GM20431 (cell line): ENCODE measurements at regions not wholly inside any gene's neighbourhood (a gene's known extent, or its start where the extent isn't known, plus 50 kb on each side); places are given as distances from the start of the nearest gene placed in this dataset.
"Not testable (repeated sequence)": the region's sequence is repeated elsewhere in the genome, so short reads cannot be mapped to it uniquely, and the experiment has no call there.

Experiments used
- in situ Hi-C: fragments of 300-500 bp; cut with MseI, MboI; formaldehyde crosslinking; loops from one replicate; pipeline ENCODE4 v1.15.0; 2020; ENCODE audit warnings: low sequenced_read_pairs; ENCODE audit not compliant: unreplicated experiment

GRCh38 chr6:55049866-55050265 is 124.4 kb upstream of the HCRTR2 start:
- in situ Hi-C loops = loop anchor here (25.0 kb wide), 1 partner anchor 1063 kb away; no protein-coding TSS in a partner anchor

GRCh38 chr6:55052846-55053245 is 121.5 kb upstream of the HCRTR2 start:
- in situ Hi-C loops = loop anchor here (25.0 kb wide), 1 partner anchor 1066 kb away; no protein-coding TSS in a partner anchor

GRCh38 chr6:55058682-55059081 is 115.6 kb upstream of the HCRTR2 start:
- in situ Hi-C loops = loop anchor here (25.0 kb wide), 1 partner anchor 1071 kb away; no protein-coding TSS in a partner anchor

- in situ Hi-C loops = loop anchor here (25.0 kb wide), 1 partner anchor 1078 kb away; no protein-coding TSS in a partner anchor
Measured at GRCh38 chr6:55064711-55065420, 109.4 kb upstream of the HCRTR2 start.

- in situ Hi-C loops = loop anchor here (25.0 kb wide), 1 partner anchor 1082 kb away; no protein-coding TSS in a partner anchor
Measured at GRCh38 chr6:55069132-55069781, 105.1 kb upstream of the HCRTR2 start.

- in situ Hi-C loops = no loop called here
Measured at GRCh38 chr6:55082021-55082420, 92.3 kb upstream of the HCRTR2 start.

GRCh38 chr6:55088011-55088410 is 86.3 kb upstream of the HCRTR2 start:
- in situ Hi-C loops = not testable (repeated sequence)

GRCh38 chr6:55088902-55089301 is 85.4 kb upstream of the HCRTR2 start:
- in situ Hi-C loops = no loop called here

GRCh38 chr6:55089325-55089724 is 85.0 kb upstream of the HCRTR2 start:
- in situ Hi-C loops = no loop called here

GRCh38 chr6:55100686-55101085 is 73.6 kb upstream of the HCRTR2 start:
- in situ Hi-C loops = no loop called here

- in situ Hi-C loops = no loop called here
Measured at GRCh38 chr6:55101157-55101556, 73.2 kb upstream of the HCRTR2 start.

GRCh38 chr6:55108134-55109130 is 65.9 kb upstream of the HCRTR2 start:
- in situ Hi-C loops = no loop called here

- in situ Hi-C loops = no loop called here
Measured at GRCh38 chr6:55117267-55117666, 57.0 kb upstream of the HCRTR2 start.

GRCh38 chr6:55124241-55124640 is 50.1 kb upstream of the HCRTR2 start:
- in situ Hi-C loops = not testable (repeated sequence)
